Gastrocnemius medialis (tissue), 4 donors: ENCODE measurements at regions not wholly inside any gene's neighbourhood (a gene's known extent, or its start where the extent isn't known, plus 50 kb on each side); places are given as distances from the start of the nearest gene placed in this dataset.

Source experiments
- CTCF ChIP-seq, 5 experiments: fragments of 450-650 bp in 3 of 5; fragments of 200-600 bp in 2 of 5; sonication (generic) in 2 of 5; IDR thresholded peaks in 4 of 5; conservative IDR thresholded peaks in 1 of 5; 1 replicate in 4 of 5; 2 replicates in 1 of 5; pipeline ENCODE4 v1.5.1; 2016 to 2019; ENCODE audit warnings: antibody characterized with exemption in 5 of 5, mild to moderate bottlenecking in 3 of 5, moderate library complexity in 3 of 5
- POLR2A ChIP-seq, 2 donors: fragments of 450-650 bp; IDR thresholded peaks; one replicate each; pipeline ENCODE4 v1.6.1; 2017; ENCODE audit warnings: antibody characterized with exemption in 2 of 2, mild to moderate bottlenecking in 2 of 2, moderate library complexity in 2 of 2

- TF ChIP-seq CTCF (IDR thresholded peaks at IDR 0.05 in 4 of 5, conservative IDR thresholded peaks at IDR 0.05 in 1 of 5) (no peak), POLR2A (IDR thresholded peaks at IDR 0.05) (no peak)
Observed at GRCh38 chr3:22704571-22705354, 498.4 kb upstream of the UBE2E2 start.
